ENCODE measurements at regions not wholly inside any gene's neighbourhood (a gene's known extent, or its start where the extent isn't known, plus 50 kb on each side); places are given as distances from the start of the nearest gene placed in this dataset.

GRCh38 chr3:30353711-30354467, 252.5 kb upstream of the TGFBR2 start:
- 40% methylated on average over 1 of the region's 1 CpG for WGBS (ENCODE audit: insufficient coverage)
- POLR2A ChIA-PET = no interaction called here
- no peak overlapping the region for H3K27ac ChIP-seq (ENCODE audit: insufficient read depth in 1 of 2, low read depth in 1 of 2, low read length in 2 of 2, poor library complexity in 1 of 2, severe bottlenecking in 2 of 2)
- H3K27me3 ChIP-seq (replicated peaks in 2 of 5; ENCODE audit: control insufficient read depth in 4 of 5, insufficient read depth in 5 of 5, low read length in 4 of 5) = peaks cover 0 to 3% (median 0%) of the 10 kb centered on the region in 5 experiments
- peaks cover 5 to 26% (median 10%) of the 10 kb centered on the region in 4 experiments for H3K4me1 ChIP-seq (ENCODE audit: control extremely low read depth in 1 of 4, control insufficient read depth in 4 of 4, insufficient read depth in 4 of 4, low read length in 3 of 4)
- CTCF ChIA-PET = interaction anchor here (1.6 kb wide), 1 partner anchor 34 kb away, joined by 6 read pairs; no protein-coding TSS in a partner anchor
- H3K4me3 ChIP-seq (ENCODE audit: control insufficient read depth in 1 of 7, extremely low read depth in 1 of 7, insufficient read depth in 4 of 7, low read depth in 2 of 7, low read length in 6 of 7) = no peak overlapping the region
- no peaks in the 10 kb centered on the region for H3K9me3 ChIP-seq (ENCODE audit: control extremely low read depth in 1 of 5, control insufficient read depth in 4 of 5, insufficient read depth in 2 of 5, low read depth in 1 of 5, low read length in 4 of 5)
- peak; percentile 46 to 88 (median 81) for DNase-seq
- H3K36me3 ChIP-seq (ENCODE audit: control insufficient read depth in 4 of 4, insufficient read depth in 4 of 4, low read length in 3 of 4) = no peaks in the 10 kb centered on the region

DNA sequence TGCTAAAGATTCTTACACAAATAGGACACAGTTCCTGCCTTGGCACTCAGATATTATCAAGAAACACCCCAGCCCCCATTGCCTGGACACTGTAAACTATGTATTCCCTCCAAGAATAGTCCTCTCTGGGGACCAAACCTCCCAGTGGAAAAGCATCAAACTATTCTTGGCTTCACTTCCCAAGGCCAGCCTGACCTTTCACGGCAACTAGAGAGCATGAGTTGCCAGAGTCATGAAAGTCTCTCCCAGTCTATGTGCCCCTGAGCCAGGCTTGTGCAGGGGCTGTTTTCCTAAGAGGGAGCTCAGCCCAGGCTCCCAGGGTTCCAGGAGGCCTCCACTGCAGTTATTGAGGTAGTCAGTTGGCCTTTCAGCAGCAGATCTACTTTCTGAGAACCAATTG, 251.9 kb upstream of the TGFBR2 start:
- no peak for DNase-seq
- CTCF ChIA-PET = interaction anchor here (1.7 kb wide), 1 partner anchor 11 kb away, joined by 3 read pairs; no protein-coding TSS in a partner anchor
- WGBS (ENCODE audit: insufficient coverage) = 92% methylated on average over 1 of the region's 1 CpG
- no peak overlapping the region for H3K27ac ChIP-seq (ENCODE audit: insufficient read depth in 1 of 2, low read depth in 1 of 2, low read length in 2 of 2, poor library complexity in 1 of 2, severe bottlenecking in 2 of 2)
- H3K4me1 ChIP-seq (ENCODE audit: control extremely low read depth in 1 of 4, control insufficient read depth in 4 of 4, insufficient read depth in 4 of 4, low read length in 3 of 4) = peaks cover 5 to 26% (median 10%) of the 10 kb centered on the region in 4 experiments
- no peaks in the 10 kb centered on the region for H3K9me3 ChIP-seq (ENCODE audit: control extremely low read depth in 1 of 5, control insufficient read depth in 4 of 5, insufficient read depth in 2 of 5, low read depth in 1 of 5, low read length in 4 of 5)
- no peaks in the 10 kb centered on the region for H3K36me3 ChIP-seq (ENCODE audit: control insufficient read depth in 4 of 4, insufficient read depth in 4 of 4, low read length in 3 of 4)
- POLR2A ChIA-PET = no interaction called here
- no peak overlapping the region for H3K4me3 ChIP-seq (ENCODE audit: control insufficient read depth in 1 of 7, extremely low read depth in 1 of 7, insufficient read depth in 4 of 7, low read depth in 2 of 7, low read length in 6 of 7)
- peaks cover 0 to 3% (median 0%) of the 10 kb centered on the region in 5 experiments for H3K27me3 ChIP-seq (replicated peaks in 2 of 5; ENCODE audit: control insufficient read depth in 4 of 5, insufficient read depth in 5 of 5, low read length in 4 of 5)

DNA sequence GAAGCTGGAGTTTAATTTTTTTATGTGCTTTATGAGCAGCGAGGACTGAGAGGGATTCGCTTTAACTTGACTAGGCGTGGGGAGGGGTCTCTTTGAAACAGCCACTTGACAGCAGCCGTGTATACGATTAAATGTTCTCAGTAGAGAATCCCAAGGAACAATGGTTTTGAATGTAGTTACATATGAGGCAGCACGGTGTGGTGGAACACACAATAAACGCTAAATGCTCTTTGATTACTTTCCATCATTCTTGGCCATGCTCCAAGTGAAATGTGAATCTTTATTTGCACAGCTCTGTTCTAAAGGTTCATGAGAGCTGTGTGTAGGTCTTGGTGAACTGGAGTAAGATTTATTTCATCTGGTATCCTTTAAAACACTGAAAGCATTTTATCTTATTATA, 251.4 kb upstream of the TGFBR2 start:
- H3K4me3 ChIP-seq (ENCODE audit: control insufficient read depth in 1 of 7, extremely low read depth in 1 of 7, insufficient read depth in 4 of 7, low read depth in 2 of 7, low read length in 6 of 7) = no peak overlapping the region
- H3K4me1 ChIP-seq (ENCODE audit: control extremely low read depth in 1 of 4, control insufficient read depth in 4 of 4, insufficient read depth in 4 of 4, low read length in 3 of 4) = peaks cover 5 to 26% (median 10%) of the 10 kb centered on the region in 4 experiments
- H3K27me3 ChIP-seq (replicated peaks in 2 of 5; ENCODE audit: control insufficient read depth in 4 of 5, insufficient read depth in 5 of 5, low read length in 4 of 5) = peaks cover 0 to 3% (median 0%) of the 10 kb centered on the region in 5 experiments
- no peak overlapping the region for H3K27ac ChIP-seq (ENCODE audit: insufficient read depth in 1 of 2, low read depth in 1 of 2, low read length in 2 of 2, poor library complexity in 1 of 2, severe bottlenecking in 2 of 2)
- ChIA-PET POLR2A (no interaction called here), CTCF (interaction anchor here (1.7 kb wide), 1 partner anchor 11 kb away, joined by 3 read pairs; no protein-coding TSS in a partner anchor)
- no peaks in the 10 kb centered on the region for H3K9me3 ChIP-seq (ENCODE audit: control extremely low read depth in 1 of 5, control insufficient read depth in 4 of 5, insufficient read depth in 2 of 5, low read depth in 1 of 5, low read length in 4 of 5)
- no peak for DNase-seq
- WGBS (ENCODE audit: insufficient coverage) = 100% methylated on average over 5 of the region's 7 CpGs
- no peaks in the 10 kb centered on the region for H3K36me3 ChIP-seq (ENCODE audit: control insufficient read depth in 4 of 4, insufficient read depth in 4 of 4, low read length in 3 of 4)

DNA sequence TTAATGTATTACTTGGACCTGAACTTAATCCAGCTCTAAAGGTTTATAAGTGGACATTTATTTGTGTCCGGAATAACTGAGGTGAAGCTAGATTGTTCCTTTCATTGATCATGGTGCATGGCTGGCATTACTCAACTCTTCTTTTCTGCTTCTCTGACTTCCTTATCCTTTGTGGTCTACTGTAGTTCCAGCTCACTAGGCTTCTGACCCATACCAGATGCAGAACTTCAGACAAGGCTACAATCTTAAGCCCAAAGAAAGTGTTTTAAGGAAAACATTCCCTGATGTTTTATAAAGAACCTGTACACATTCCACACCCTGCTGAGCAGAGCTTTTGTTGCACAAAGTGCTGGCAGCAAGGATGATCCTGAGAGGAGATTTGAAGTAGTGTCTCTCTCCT, 250.8 kb upstream of the TGFBR2 start:
- Histone ChIP-seq H3K27ac (ENCODE audit: insufficient read depth in 1 of 2, low read depth in 1 of 2, low read length in 2 of 2, poor library complexity in 1 of 2, severe bottlenecking in 2 of 2) (no peak overlapping the region), H3K4me3 (ENCODE audit: control insufficient read depth in 1 of 7, extremely low read depth in 1 of 7, insufficient read depth in 4 of 7, low read depth in 2 of 7, low read length in 6 of 7) (no peak overlapping the region), H3K4me1 (ENCODE audit: control extremely low read depth in 1 of 4, control insufficient read depth in 4 of 4, insufficient read depth in 4 of 4, low read length in 3 of 4) (peaks cover 5 to 26% (median 10%) of the 10 kb centered on the region in 4 experiments), H3K9me3 (ENCODE audit: control extremely low read depth in 1 of 5, control insufficient read depth in 4 of 5, insufficient read depth in 2 of 5, low read depth in 1 of 5, low read length in 4 of 5) (no peaks in the 10 kb centered on the region), H3K36me3 (ENCODE audit: control insufficient read depth in 4 of 4, insufficient read depth in 4 of 4, low read length in 3 of 4) (no peaks in the 10 kb centered on the region), H3K27me3 (replicated peaks in 2 of 5; ENCODE audit: control insufficient read depth in 4 of 5, insufficient read depth in 5 of 5, low read length in 4 of 5) (peaks cover 0 to 3% (median 0%) of the 10 kb centered on the region in 5 experiments)
- 100% methylated on average over 1 of the region's 1 CpG for WGBS (ENCODE audit: insufficient coverage)
- ChIA-PET POLR2A (interaction anchor here (0.6 kb wide), 1 partner anchor 210 kb away, joined by 4 read pairs; no protein-coding TSS in a partner anchor), CTCF (interaction anchor here (1.1 to 1.7 kb wide), 3 partner anchors 12 to 333 kb away, joined by 3 read pairs; no protein-coding TSS in a partner anchor)
- DNase-seq = peak in 2 of 3 donors; percentile 24 to 32

DNA sequence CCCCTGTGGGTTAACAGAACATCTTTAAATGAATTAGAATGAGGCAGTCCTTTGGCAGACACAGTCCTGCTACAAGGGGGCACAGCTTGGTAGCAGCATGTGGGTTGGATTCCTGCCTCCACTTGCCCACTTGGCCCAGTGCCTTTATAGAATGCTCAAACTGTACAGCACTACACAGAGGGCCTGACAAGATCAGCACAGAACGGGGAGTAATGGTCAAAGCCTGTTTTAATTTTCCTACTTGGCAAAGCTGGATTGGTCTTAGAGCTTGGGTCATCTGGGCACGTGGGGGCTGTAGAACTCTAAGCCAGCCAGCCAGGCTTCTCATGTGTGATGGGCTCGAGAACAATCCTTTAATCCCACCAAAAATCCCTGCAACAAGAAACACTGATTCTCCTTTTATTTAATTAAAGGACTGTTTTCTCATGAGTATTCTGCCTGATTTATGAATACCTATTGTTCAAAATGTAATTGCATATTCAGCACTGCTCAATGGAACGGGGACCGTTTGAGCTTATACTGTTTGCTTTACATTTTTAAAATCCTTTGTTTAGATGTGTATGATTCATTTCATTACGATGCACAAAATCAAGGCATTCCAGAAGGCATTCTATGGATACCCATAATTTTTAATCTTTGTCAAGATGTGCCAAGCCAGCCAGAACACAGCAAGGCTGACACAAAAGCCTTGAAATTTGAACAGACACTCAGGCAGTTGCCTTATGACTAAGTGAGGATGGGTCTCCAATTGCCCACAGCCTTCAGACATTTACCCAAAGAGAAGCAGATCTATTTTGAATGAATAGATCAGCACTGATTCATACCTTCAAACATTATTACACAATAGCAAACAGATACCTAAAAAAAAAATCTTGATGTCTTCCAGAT, 249.3 kb upstream of the TGFBR2 start:
- DNase-seq = no peak
- 83% methylated on average over 1 of the region's 6 CpGs for WGBS (ENCODE audit: insufficient coverage)
- peaks cover 5 to 26% (median 10%) of the 10 kb centered on the region in 4 experiments for H3K4me1 ChIP-seq (ENCODE audit: control extremely low read depth in 1 of 4, control insufficient read depth in 4 of 4, insufficient read depth in 4 of 4, low read length in 3 of 4)
- ChIA-PET POLR2A (no interaction called here), CTCF (interaction anchor here (0.7 to 1.7 kb wide), 4 partner anchors 22 to 332 kb away, joined by 3 read pairs; no protein-coding TSS in a partner anchor)
- H3K27me3 ChIP-seq (replicated peaks in 2 of 5; ENCODE audit: control insufficient read depth in 4 of 5, insufficient read depth in 5 of 5, low read length in 4 of 5) = peaks cover 0 to 3% (median 0%) of the 10 kb centered on the region in 5 experiments
- H3K4me3 ChIP-seq (ENCODE audit: control insufficient read depth in 1 of 7, extremely low read depth in 1 of 7, insufficient read depth in 4 of 7, low read depth in 2 of 7, low read length in 6 of 7) = no peak overlapping the region
- peaks cover 0 to 1% (median 0%) of the 10 kb centered on the region in 5 experiments for H3K9me3 ChIP-seq (ENCODE audit: control extremely low read depth in 1 of 5, control insufficient read depth in 4 of 5, insufficient read depth in 2 of 5, low read depth in 1 of 5, low read length in 4 of 5)
- H3K27ac ChIP-seq (ENCODE audit: insufficient read depth in 1 of 2, low read depth in 1 of 2, low read length in 2 of 2, poor library complexity in 1 of 2, severe bottlenecking in 2 of 2) = no peak overlapping the region
- no peaks in the 10 kb centered on the region for H3K36me3 ChIP-seq (ENCODE audit: control insufficient read depth in 4 of 4, insufficient read depth in 4 of 4, low read length in 3 of 4)

DNA sequence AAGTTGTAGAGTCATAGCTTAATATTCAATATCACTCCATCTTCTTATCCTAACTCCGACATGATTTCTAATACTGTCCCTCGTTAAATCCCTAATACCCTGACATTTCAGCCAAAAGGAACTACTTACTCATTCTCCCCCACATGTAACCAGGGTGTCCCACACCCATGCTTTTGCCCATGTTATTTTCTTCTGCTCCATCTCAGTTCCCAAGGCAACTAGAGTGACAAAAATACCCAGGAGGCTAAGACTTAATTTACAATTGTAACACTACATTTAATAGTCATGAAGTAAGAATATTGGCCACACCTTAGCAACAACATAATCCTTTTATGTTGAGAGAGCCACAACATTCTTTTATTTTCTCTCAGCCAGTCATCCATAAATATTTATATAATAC, 248.5 kb upstream of the TGFBR2 start:
- H3K9me3 ChIP-seq (ENCODE audit: control extremely low read depth in 1 of 5, control insufficient read depth in 4 of 5, insufficient read depth in 2 of 5, low read depth in 1 of 5, low read length in 4 of 5) = peaks cover 0 to 1% (median 0%) of the 10 kb centered on the region in 5 experiments
- peaks cover 5 to 26% (median 10%) of the 10 kb centered on the region in 4 experiments for H3K4me1 ChIP-seq (ENCODE audit: control extremely low read depth in 1 of 4, control insufficient read depth in 4 of 4, insufficient read depth in 4 of 4, low read length in 3 of 4)
- no peak overlapping the region for H3K4me3 ChIP-seq (ENCODE audit: control insufficient read depth in 1 of 7, extremely low read depth in 1 of 7, insufficient read depth in 4 of 7, low read depth in 2 of 7, low read length in 6 of 7)
- ChIA-PET CTCF (interaction anchor here (0.7 kb wide), 1 partner anchor 140 kb away, joined by 3 read pairs; no protein-coding TSS in a partner anchor), POLR2A (no interaction called here)
- H3K27me3 ChIP-seq (replicated peaks in 2 of 5; ENCODE audit: control insufficient read depth in 4 of 5, insufficient read depth in 5 of 5, low read length in 4 of 5) = peaks cover 0 to 3% (median 0%) of the 10 kb centered on the region in 5 experiments
- WGBS (ENCODE audit: insufficient coverage) = 100% methylated on average over 1 of the region's 2 CpGs
- H3K36me3 ChIP-seq (ENCODE audit: control insufficient read depth in 4 of 4, insufficient read depth in 4 of 4, low read length in 3 of 4) = no peaks in the 10 kb centered on the region
- no peak overlapping the region for H3K27ac ChIP-seq (ENCODE audit: insufficient read depth in 1 of 2, low read depth in 1 of 2, low read length in 2 of 2, poor library complexity in 1 of 2, severe bottlenecking in 2 of 2)
- DNase-seq = no peak

All from common myeloid progenitor, CD34-positive (primary cell).